IMR-90 (cell line): ENCODE measurements at regions not wholly inside any gene's neighbourhood (a gene's known extent, or its start where the extent isn't known, plus 50 kb on each side); places are given as distances from the start of the nearest gene placed in this dataset.
A peak's percentile ranks its signal among the peaks of the same experiment; 100 is the strongest.

ENCODE experiments used
- ATAC-seq: fragments of 200-7000 bp; cut with Tn5 transposase; 2 replicates; pipeline ENCODE4 v1.9.1; 2020; ENCODE audit warnings: low read depth, mild to moderate bottlenecking, moderate library complexity
- BruUV-seq: library from RNA; stranded (reverse); fragments of 400-500 nt; replicated peaks from 2 replicates; lab custom pipeline; 2021; lab: Mats Ljungman, UMichigan
- CTCF ChIA-PET: fragments of 300-600 bp; formaldehyde crosslinking; extraction: SDS; loops from one replicate; lab custom pipeline; 2021; ENCODE audit warnings: antibody characterized with exemption; lab: Yijun Ruan, JAX
- POLR2A ChIA-PET: fragments of 300-600 bp; sonication (Branson Sonifier 250); formaldehyde crosslinking; loops from one replicate; lab custom pipeline; 2022; ENCODE audit warnings: antibody characterized with exemption; ENCODE audit not compliant: unreplicated experiment; lab: Charles Lee
- DNase-seq: peaks from one replicate; pipeline ENCODE4 v3.0.0; 2013
- H2AFZ ChIP-seq: replicated peaks from 2 replicates; pipeline ENCODE3; 2013; ENCODE audit warnings: low read length, mild to moderate bottlenecking; ENCODE audit not compliant: poor library complexity
- H2AK5ac ChIP-seq: 2 replicates; pipeline ENCODE4 v1.6.1; 2013; ENCODE audit warnings: low read depth, low read length, inconsistent platforms
- H2AK9ac ChIP-seq: replicated peaks from 2 replicates; pipeline ENCODE3; 2013; ENCODE audit warnings: mild to moderate bottlenecking, low read depth, low read length, moderate library complexity; ENCODE audit not compliant: poor library complexity
- H2BK120ac ChIP-seq: 2 replicates; pipeline ENCODE4 v1.6.1; 2013; ENCODE audit warnings: low read depth, low read length, inconsistent platforms
- H2BK15ac ChIP-seq: 3 replicates; pipeline ENCODE4 v1.6.1; 2013; ENCODE audit warnings: low read depth, low read length, inconsistent platforms
- H2BK20ac ChIP-seq: 2 replicates; pipeline ENCODE4 v1.6.1; 2013; ENCODE audit warnings: low read depth, mild to moderate bottlenecking, inconsistent platforms, low read length, moderate library complexity
- H2BK5ac ChIP-seq: 2 replicates; pipeline ENCODE4 v1.6.1; 2013; ENCODE audit warnings: mild to moderate bottlenecking, low read depth, low read length, inconsistent platforms; ENCODE audit not compliant: poor library complexity, severe bottlenecking
- H3K14ac ChIP-seq: replicated peaks from 2 replicates; pipeline ENCODE4 v1.6.1; 2013; ENCODE audit warnings: low read depth, low read length, inconsistent platforms
- H3K18ac ChIP-seq: 2 replicates; pipeline ENCODE4 v1.6.1; 2013; ENCODE audit warnings: low read depth, low read length, control low read depth
- H3K23ac ChIP-seq: 2 replicates; pipeline ENCODE4 v1.6.1; 2013; ENCODE audit warnings: low read depth, low read length, inconsistent platforms
- H3K27ac ChIP-seq: 2 replicates; pipeline ENCODE4 v1.5.1; 2013; ENCODE audit warnings: mild to moderate bottlenecking, control low read depth, low read length; ENCODE audit not compliant: insufficient read depth
- H3K27me3 ChIP-seq: 2 replicates; pipeline ENCODE4 v1.6.1; 2013; ENCODE audit warnings: low read length; ENCODE audit not compliant: control insufficient read depth, insufficient read depth
- H3K36me3 ChIP-seq: 2 replicates; pipeline ENCODE4 v1.6.1; 2013; ENCODE audit warnings: low read length, mixed read lengths; ENCODE audit not compliant: control insufficient read depth, insufficient read depth
- H3K4ac ChIP-seq: 2 replicates; pipeline ENCODE4 v1.6.1; 2013; ENCODE audit warnings: low read depth, low read length, inconsistent platforms
- H3K4me1 ChIP-seq: 2 replicates; pipeline ENCODE4 v1.6.1; 2013; ENCODE audit warnings: low read length, mixed read lengths; ENCODE audit not compliant: control insufficient read depth, insufficient read depth
- H3K4me2 ChIP-seq: 2 replicates; pipeline ENCODE4 v1.6.1; 2013; ENCODE audit warnings: low read depth, mild to moderate bottlenecking, control low read depth, low read length, moderate library complexity
- H3K4me3 ChIP-seq: 2 replicates; pipeline ENCODE4 v1.5.1; 2013; ENCODE audit warnings: low read depth, mild to moderate bottlenecking, control low read depth, low read length, moderate library complexity; ENCODE audit not compliant: insufficient read depth
- H3K56ac ChIP-seq: 2 replicates; pipeline ENCODE4 v1.6.1; 2013; ENCODE audit warnings: low read length, inconsistent platforms; ENCODE audit not compliant: insufficient read depth; ENCODE audit errors: extremely low read depth
- H3K79me1 ChIP-seq, 2 experiments: 2 replicates each; pipeline ENCODE4 v1.6.1; 2013; ENCODE audit warnings: low read length in 2 of 2, inconsistent platforms in 1 of 2, low read depth in 1 of 2
- H3K9ac ChIP-seq: 2 replicates; pipeline ENCODE4 v1.6.1; 2013; ENCODE audit warnings: low read depth, low read length, control low read depth
- H3K9me1 ChIP-seq: 2 replicates; pipeline ENCODE4 v1.6.1; 2013; ENCODE audit warnings: low read length, inconsistent platforms; ENCODE audit not compliant: insufficient read depth
- H3K9me3 ChIP-seq: 2 replicates; pipeline ENCODE4 v1.6.1; 2013; ENCODE audit warnings: low read length; ENCODE audit not compliant: control insufficient read depth, insufficient read depth
- H4K20me1 ChIP-seq: 2 replicates; pipeline ENCODE4 v1.6.1; 2013; ENCODE audit warnings: low read length, inconsistent platforms; ENCODE audit not compliant: insufficient read depth
- H4K5ac ChIP-seq: 2 replicates; pipeline ENCODE4 v1.6.1; 2013; ENCODE audit warnings: mild to moderate bottlenecking, low read depth, low read length, control low read depth
- H4K8ac ChIP-seq, 2 experiments: 2 replicates each; pipeline ENCODE4 v1.6.1; 2013; ENCODE audit warnings: low read depth in 2 of 2, low read length in 2 of 2, control low read depth in 1 of 2, inconsistent platforms in 1 of 2
- H4K91ac ChIP-seq: 2 replicates; pipeline ENCODE4 v1.6.1; 2013; ENCODE audit warnings: low read depth, low read length, inconsistent platforms; ENCODE audit not compliant: insufficient read depth
- MAZ ChIP-seq: IDR thresholded peaks from 2 replicates; pipeline ENCODE4 v1.6.1; 2012; ENCODE audit warnings: low read depth, mild to moderate bottlenecking, low read length, improper control_type of control experiment, moderate library complexity, borderline replicate concordance
- RCOR1 ChIP-seq: IDR thresholded peaks from 2 replicates; pipeline ENCODE4 v1.6.1; 2012; ENCODE audit warnings: mild to moderate bottlenecking, low read length, improper control_type of control experiment; ENCODE audit not compliant: insufficient replicate concordance
- SMC3 ChIP-seq: fragments of 150-350 bp; IDR thresholded peaks from 2 replicates; pipeline ENCODE4 v1.6.1; 2016; ENCODE audit warnings: low read depth, mild to moderate bottlenecking, antibody characterized with exemption, low read length, moderate library complexity
- WGBS, 2 experiments: methylation state at CpG; one replicate each; pipeline versions ENCODE4 v1.1.5 to v1.1.7; 2013; ENCODE audit warnings: missing lambda C conversion rate in 2 of 2; ENCODE audit not compliant: insufficient read length in 1 of 2; ENCODE audit errors: extremely low coverage in 2 of 2; 5-methylcytosine and 5-hydroxymethylcytosine counted together
- dilution Hi-C: fragments of 300-500 bp; cut with HindIII; formaldehyde crosslinking; loops from one replicate; pipeline ENCODE4 v1.14.3; 2018; ENCODE audit warnings: low sequenced_read_pairs; ENCODE audit not compliant: unreplicated experiment
- in situ Hi-C: fragments of 300-500 bp; cut with MboI; formaldehyde crosslinking; loops from 3 replicates; pipeline ENCODE4 v1.14.3; 2019; ENCODE audit warnings: low sequenced_read_pairs, inconsistent platforms, mixed read lengths
- intact Hi-C: fragments of 100-400 bp; cut with micrococcal nuclease; formaldehyde crosslinking; loops from 2 replicates; pipeline ENCODE4 v1.10.0; 2022

DNA sequence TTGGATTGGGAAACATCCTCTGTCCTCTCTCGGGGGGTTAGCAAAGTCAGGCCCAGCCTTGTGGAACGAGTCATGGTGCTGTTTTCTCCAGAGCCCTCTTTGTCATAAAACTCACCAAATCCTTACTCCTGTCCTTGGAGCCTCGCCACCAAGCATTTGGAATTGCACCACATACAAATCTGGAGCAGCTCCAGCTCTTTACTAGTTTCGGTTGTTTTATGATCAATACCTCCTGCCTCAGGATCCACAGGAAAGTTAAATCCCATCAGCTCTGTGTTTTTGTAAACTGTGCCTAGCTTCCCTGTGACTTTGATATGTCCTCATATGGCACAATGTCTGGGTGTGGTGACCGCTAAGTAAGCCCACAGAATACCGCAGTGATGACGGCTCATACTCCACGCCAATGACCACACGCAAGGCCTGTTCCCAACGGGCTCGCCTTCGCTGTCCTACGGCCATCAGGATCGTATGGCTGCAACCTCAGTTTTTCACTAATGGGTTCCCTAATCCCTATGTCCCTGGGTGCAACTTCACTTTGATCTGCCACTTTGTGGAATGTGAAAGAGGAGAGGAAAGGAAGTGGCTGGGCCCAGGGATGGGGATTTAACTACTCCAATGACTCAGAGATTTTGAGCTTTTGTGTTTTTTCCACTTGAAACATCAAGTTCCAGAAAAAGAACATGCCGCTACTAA, 111.3 kb upstream of the FOXQ1 start:
- H4K8ac ChIP-seq = peak overlapping the region; percentile 38 to 46; a peak in 2 of 4 replicates
- no peak overlapping the region for H4K5ac ChIP-seq
- H2AFZ ChIP-seq = peak overlapping the region; percentile 68
- CTCF ChIA-PET = interaction anchor here (0.6 to 1.3 kb wide), 2 partner anchors 176 to 186 kb away, joined by 3 to 4 read pairs; no protein-coding TSS in a partner anchor
- H3K9me3 ChIP-seq = peaks cover 3% of the 10 kb centered on the region; the same call in 1 of the 2 replicates
- dilution Hi-C loops = no loop called here
- intact Hi-C loops = no loop called here
- 60% methylated on average over 1 of the region's 15 CpGs; no CpG with 5 or more reads in 1 of the 2 experiments for WGBS, 2 experiments
- in situ Hi-C loops = no loop called here
- 0 out of 2 replicates have a peak, but pooled peaks cover 4% of the 10 kb centered on the region for H3K9me1 ChIP-seq
- H3K4me3 ChIP-seq = no peak overlapping the region
- TF ChIP-seq SMC3 (no peak), MAZ (0 out of 2 replicates have a peak, but pooled peaks have one; percentile 10), RCOR1 (no peak)
- peaks cover 3% of the 10 kb centered on the region for H3K27me3 ChIP-seq
- ATAC-seq (no peak), DNase-seq (peak; percentile 39)
- no peaks in the 10 kb centered on the region for H3K4me1 ChIP-seq
- peak overlapping the region; percentile 44; the same call in 2 of the 3 replicates for H2BK15ac ChIP-seq
- no TSS peak for BruUV-seq
- H2BK5ac ChIP-seq = peak overlapping the region; percentile 48
- POLR2A ChIA-PET = interaction anchor here (0.5 kb wide), 1 partner anchor 19 kb away, joined by 7 read pairs; no protein-coding TSS in a partner anchor
- H3K36me3 ChIP-seq = no peaks in the 10 kb centered on the region
- H2BK120ac ChIP-seq = peak overlapping the region; percentile 77
- H2AK5ac ChIP-seq = peak overlapping the region; percentile 71; the same call in 1 of the 2 replicates
- H3K18ac ChIP-seq = peak overlapping the region; percentile 9; the same call in 1 of the 2 replicates
- no peak overlapping the region for H3K27ac ChIP-seq
- no peak overlapping the region for H2AK9ac ChIP-seq
- H2BK20ac ChIP-seq = peak overlapping the region; percentile 66; the same call in 1 of the 2 replicates
- no peak overlapping the region for H3K56ac ChIP-seq
- no peak overlapping the region for H3K23ac ChIP-seq
- H4K20me1 ChIP-seq = no peaks in the 10 kb centered on the region
- H3K79me1 ChIP-seq = no peaks in the 10 kb centered on the region
- H3K4ac ChIP-seq = peak overlapping the region; percentile 75
- no peak overlapping the region for H3K9ac ChIP-seq
- peak overlapping the region; percentile 32 for H4K91ac ChIP-seq
- H3K14ac ChIP-seq = peak overlapping the region; percentile 29
- H3K4me2 ChIP-seq = peak overlapping the region; percentile 6; the same call in 1 of the 2 replicates
